PC-3 (cell line): ENCODE measurements at regions not wholly inside any gene's neighbourhood (a gene's known extent, or its start where the extent isn't known, plus 50 kb on each side); places are given as distances from the start of the nearest gene placed in this dataset.

Experiments
- EZH2 ChIP-seq: fragments of 300-600 bp; sonication (generic); IDR thresholded peaks from one replicate; pipeline ENCODE4 v1.6.1; 2017; ENCODE audit warnings: antibody characterized with exemption, mild to moderate bottlenecking, low read length; ENCODE audit not compliant: unreplicated experiment
- EZH2phosphoT487 ChIP-seq: fragments of 300-600 bp; sonication (generic); IDR thresholded peaks from 2 replicates; pipeline ENCODE4 v1.6.1; 2018; ENCODE audit warnings: mild to moderate bottlenecking, antibody characterized with exemption, low read length, borderline replicate concordance
- TF ChIP-seq, protein P1 (sequence below): fragments of 300-600 bp; sonication (generic); conservative IDR thresholded peaks from 2 replicates; pipeline ENCODE4 v1.5.1; 2017; ENCODE audit warnings: antibody characterized with exemption, low read depth, mild to moderate bottlenecking, low read length

DNA sequence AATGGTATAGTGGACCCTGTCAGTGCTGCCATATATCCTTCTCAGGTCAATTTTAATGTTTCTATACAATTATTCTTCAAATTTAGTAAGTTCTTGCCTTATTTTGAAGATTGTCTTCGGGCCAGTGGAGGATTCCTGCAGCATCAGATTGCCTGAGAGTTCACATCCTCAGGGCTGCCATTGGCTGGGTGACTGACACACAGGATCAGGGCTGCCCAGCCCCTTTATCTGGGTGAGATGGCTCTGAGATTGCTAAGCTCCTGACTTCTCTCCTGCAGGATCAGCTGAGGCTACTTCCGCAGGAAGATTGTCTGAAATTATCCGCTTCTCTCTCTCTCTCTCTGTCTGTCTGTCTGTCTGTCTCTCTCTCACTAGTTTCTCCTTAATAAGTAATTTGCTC, 567.4 kb downstream of the TSN start:
- TF ChIP-seq, protein P1, sequence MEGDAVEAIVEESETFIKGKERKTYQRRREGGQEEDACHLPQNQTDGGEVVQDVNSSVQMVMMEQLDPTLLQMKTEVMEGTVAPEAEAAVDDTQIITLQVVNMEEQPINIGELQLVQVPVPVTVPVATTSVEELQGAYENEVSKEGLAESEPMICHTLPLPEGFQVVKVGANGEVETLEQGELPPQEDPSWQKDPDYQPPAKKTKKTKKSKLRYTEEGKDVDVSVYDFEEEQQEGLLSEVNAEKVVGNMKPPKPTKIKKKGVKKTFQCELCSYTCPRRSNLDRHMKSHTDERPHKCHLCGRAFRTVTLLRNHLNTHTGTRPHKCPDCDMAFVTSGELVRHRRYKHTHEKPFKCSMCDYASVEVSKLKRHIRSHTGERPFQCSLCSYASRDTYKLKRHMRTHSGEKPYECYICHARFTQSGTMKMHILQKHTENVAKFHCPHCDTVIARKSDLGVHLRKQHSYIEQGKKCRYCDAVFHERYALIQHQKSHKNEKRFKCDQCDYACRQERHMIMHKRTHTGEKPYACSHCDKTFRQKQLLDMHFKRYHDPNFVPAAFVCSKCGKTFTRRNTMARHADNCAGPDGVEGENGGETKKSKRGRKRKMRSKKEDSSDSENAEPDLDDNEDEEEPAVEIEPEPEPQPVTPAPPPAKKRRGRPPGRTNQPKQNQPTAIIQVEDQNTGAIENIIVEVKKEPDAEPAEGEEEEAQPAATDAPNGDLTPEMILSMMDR: no peak
- no peak for TF ChIP-seq EZH2
- no peak for TF ChIP-seq EZH2phosphoT487
